H1 (cell line): ENCODE measurements at regions not wholly inside any gene's neighbourhood (a gene's known extent, or its start where the extent isn't known, plus 50 kb on each side); places are given as distances from the start of the nearest gene placed in this dataset.

ENCODE experiments used
- CTCF ChIP-seq, 3 experiments: IDR thresholded peaks; 1 replicate in 2 of 3; 2 replicates in 1 of 3; pipeline versions ENCODE4 v1.5.1 to v1.6.1; 2011; ENCODE audit warnings: low read length in 3 of 3, mild to moderate bottlenecking in 3 of 3, inconsistent platforms in 2 of 3, low read depth in 1 of 3, moderate library complexity in 1 of 3; ENCODE audit not compliant: insufficient read depth in 1 of 3; ENCODE audit errors: control extremely low read depth in 1 of 3
- TAF1 ChIP-seq: IDR thresholded peaks from 2 replicates; pipeline ENCODE4 v1.6.1; 2011; ENCODE audit warnings: mild to moderate bottlenecking, low read depth, low read length

GRCh38 chr11:119852741-119853140, 123.7 kb upstream of the NECTIN1 start:
- no peak for TF ChIP-seq TAF1
- TF ChIP-seq CTCF (IDR thresholded peaks at IDR 0.05; ENCODE audit: control extremely low read depth in 1 of 3, insufficient read depth in 1 of 3, low read depth in 1 of 3, low read length in 3 of 3), result no peak
